ENCODE measurements at regions not wholly inside any gene's neighbourhood (a gene's known extent, or its start where the extent isn't known, plus 50 kb on each side); places are given as distances from the start of the nearest gene placed in this dataset.

- H3K4me3 ChIP-seq (ENCODE audit: insufficient read length, low read depth) = no peak overlapping the region
Measured at GRCh38 chr9:32331240-32331639, 53.2 kb upstream of the ACO1 start.

GRCh38 chr9:32334112-32334511, 50.3 kb upstream of the ACO1 start:
- H3K36me3 ChIP-seq (ENCODE audit: insufficient read depth, insufficient read length, low read length) = no peaks in the 10 kb centered on the region
- H3K9me3 ChIP-seq (ENCODE audit: insufficient read depth, low read length) = no peaks in the 10 kb centered on the region
- no peak overlapping the region for H3K9ac ChIP-seq (ENCODE audit: insufficient read length, low read depth)
- no peak for DNase-seq (ENCODE audit: low read depth, low spot score)
- H3K4me1 ChIP-seq (ENCODE audit: insufficient read depth, insufficient read length) = no peaks in the 10 kb centered on the region
- no peaks in the 10 kb centered on the region for H3K27me3 ChIP-seq (ENCODE audit: insufficient read depth, insufficient read length)
- TF ChIP-seq YY1 (IDR thresholded peaks at IDR 0.05; ENCODE audit: insufficient read depth, insufficient read length) (no peak), ZNF274 (IDR thresholded peaks at IDR 0.05; ENCODE audit: low read depth, low read length) (no peak), SUZ12 (IDR thresholded peaks at IDR 0.05; ENCODE audit: extremely low read depth, insufficient read depth, insufficient read length) (no peak)
- H3K4me3 ChIP-seq (ENCODE audit: insufficient read length, low read depth) = no peak overlapping the region

More at GRCh38 chr9:32331240-32331639, 53.2 kb upstream of the ACO1 start:
- no peaks in the 10 kb centered on the region for H3K36me3 ChIP-seq (ENCODE audit: insufficient read depth, insufficient read length, low read length)
- no peaks in the 10 kb centered on the region for H3K9me3 ChIP-seq (ENCODE audit: insufficient read depth, low read length)
- no peak for TF ChIP-seq SUZ12 (IDR thresholded peaks at IDR 0.05; ENCODE audit: extremely low read depth, insufficient read depth, insufficient read length)
- TF ChIP-seq ZNF274 (IDR thresholded peaks at IDR 0.05; ENCODE audit: low read depth, low read length) = no peak
- TF ChIP-seq YY1 (IDR thresholded peaks at IDR 0.05; ENCODE audit: insufficient read depth, insufficient read length) = no peak
- DNase-seq (ENCODE audit: low read depth, low spot score) = no peak
- no peaks in the 10 kb centered on the region for H3K4me1 ChIP-seq (ENCODE audit: insufficient read depth, insufficient read length)
- no peak overlapping the region for H3K9ac ChIP-seq (ENCODE audit: insufficient read length, low read depth)
- H3K27me3 ChIP-seq (ENCODE audit: insufficient read depth, insufficient read length) = no peaks in the 10 kb centered on the region

All from NT2/D1 (cell line).